NCI-H128 (cell line): ENCODE measurements at regions not wholly inside any gene's neighbourhood (a gene's known extent, or its start where the extent isn't known, plus 50 kb on each side); places are given as distances from the start of the nearest gene placed in this dataset.
"Not testable (repeated sequence)": the region's sequence is repeated elsewhere in the genome, so short reads cannot be mapped to it uniquely, and the experiment has no call there.

Source experiments
- DNase-seq: peaks from one replicate; lab custom pipeline; 2025; ENCODE audit not compliant: unreplicated experiment; lab: John Stamatoyannopoulos, UW

DNA sequence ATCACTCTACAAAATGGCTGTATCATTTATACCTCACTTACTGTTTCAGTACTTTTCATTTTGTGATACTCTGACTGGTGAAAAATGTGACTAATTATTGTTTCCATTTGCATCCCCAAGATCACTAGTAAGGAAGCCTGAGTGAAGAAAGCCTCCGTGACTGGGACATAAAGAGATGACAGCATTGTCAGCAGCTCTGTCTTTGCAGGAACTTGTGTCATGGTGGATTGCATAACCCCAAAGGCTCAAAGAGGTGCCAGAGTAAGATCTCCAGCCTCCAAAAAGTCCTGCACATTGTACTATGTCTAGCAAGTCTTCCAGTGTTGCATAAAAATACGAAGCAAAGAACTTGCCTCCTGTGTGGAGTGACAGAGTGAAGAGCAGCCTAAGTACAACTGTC, 187.5 kb upstream of the CRIM1 start:
- DNase-seq: no peak

DNA sequence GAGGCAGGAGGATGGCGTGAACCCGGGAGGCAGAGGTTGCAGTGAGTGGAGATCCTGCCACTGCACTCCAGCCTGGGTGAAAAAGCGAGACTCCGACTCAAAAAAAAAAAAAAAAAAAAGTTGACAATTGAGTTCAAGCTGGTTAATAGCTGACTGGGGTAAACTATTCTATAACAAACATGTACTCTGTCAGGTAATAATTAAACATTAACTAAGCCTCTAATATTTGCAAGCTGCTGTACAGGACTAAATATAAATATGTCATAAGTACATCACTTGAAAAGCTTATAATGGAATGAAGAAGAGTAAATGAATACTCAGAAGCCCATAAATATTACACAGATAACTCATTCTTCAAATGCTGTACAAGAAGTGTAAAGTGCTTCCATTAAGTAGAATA, 190.4 kb upstream of the CRIM1 start:
- no peak for DNase-seq

DNA sequence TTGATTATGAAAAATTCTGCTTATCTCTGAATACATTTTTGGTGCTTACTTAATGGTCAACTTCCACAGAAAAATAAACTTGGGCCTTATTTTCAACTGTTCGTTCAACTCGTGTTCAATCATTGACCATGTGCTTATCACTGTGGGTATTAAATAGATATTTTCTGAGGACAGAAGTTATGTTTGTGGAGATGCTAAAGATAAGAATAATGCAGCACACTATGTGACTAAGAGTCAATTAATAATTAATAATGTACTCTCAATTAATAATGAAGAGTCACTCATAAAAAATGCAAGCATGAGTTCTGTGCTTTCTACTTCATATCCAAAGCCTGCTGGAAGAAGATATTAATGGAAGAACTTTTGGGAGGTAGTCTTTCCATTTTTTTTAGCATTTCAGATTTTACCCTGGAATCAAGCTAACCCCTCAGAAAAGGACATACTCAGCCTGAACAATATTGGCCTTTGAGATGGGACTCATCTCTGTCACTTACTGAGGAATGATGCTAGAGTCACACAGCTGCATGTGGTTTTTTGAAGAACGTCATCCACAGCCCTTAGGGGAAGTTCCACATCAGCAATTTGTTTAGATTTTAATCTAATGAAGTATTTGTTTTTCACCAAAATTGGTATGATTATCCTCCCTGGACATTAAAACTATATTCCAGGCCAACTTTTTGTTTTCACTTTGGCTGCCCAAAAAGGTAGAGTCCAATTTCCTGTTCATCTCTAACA, 191.9 kb upstream of the CRIM1 start:
- no peak for DNase-seq

DNA sequence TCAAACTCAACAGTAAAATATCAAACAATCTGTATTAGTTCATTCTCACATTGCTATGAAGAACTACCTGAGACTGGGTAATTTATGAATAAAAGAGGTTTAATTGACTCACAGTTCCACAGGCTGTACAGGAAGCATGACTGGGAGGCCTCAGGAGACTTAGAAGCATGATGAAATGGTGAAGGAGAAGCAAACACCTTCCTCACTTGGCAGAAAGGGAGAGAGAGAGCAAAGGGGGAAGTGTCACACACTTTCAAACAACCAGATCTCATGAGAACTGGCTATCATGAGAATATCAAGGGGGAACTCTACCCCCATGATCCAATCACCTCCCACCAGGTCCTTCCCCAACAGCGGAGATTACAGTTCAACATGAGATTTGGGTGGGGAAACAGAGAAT, 198.5 kb upstream of the CRIM1 start:
- DNase-seq: not testable (repeated sequence)

DNA sequence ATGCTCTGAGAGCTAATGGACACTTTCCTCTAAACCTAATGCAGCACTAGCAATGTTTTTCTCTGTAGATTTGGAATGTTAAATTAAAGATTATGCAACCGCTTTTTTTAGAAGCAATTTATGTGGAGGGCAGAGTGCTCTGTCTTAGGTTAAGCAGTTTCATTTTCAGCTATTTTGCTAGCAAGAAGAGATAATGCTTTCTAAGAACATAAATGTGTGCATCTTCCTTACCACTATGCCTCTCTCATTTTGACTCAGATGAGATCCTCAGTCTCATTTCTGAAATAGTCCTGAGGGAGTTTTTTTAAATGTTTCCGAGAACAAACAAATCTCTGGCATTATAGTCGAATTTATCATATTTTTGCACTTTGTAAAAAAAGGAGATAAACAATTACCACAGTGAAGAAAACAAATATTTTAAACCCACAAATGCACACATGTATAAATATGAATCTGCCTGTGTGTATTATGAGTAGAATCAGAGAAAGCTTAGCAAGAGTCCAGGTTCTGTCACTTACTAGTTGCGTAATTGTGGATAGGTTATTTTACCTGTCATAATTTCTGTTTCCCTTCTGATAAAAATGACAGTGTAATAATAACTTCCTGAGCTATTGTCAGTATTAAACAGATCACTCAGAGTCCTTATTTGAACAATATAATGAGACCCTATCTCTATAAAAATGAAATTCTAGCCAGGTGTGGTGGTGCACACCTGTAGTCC, 207.7 kb upstream of the CRIM1 start:
- DNase-seq: no peak

DNA sequence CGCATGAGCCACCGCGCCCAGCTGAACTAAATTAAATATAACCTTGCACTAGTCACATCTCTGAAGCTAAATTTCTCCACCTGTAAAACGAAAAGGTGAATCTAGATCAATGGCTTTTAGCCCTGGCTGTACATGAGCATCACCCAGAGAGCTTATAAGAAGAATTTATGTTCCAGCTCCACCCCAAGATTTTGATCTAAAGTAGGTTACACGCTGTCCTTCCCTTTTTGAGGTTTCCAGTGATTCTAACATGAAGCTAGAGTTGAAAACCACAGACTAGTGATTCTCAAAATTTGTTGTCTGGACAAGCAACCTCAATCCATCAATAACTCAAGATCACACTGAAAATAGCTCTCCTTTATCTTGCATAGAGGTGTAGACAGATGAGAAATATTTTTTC, 208.8 kb upstream of the CRIM1 start:
- DNase-seq: no peak

DNA sequence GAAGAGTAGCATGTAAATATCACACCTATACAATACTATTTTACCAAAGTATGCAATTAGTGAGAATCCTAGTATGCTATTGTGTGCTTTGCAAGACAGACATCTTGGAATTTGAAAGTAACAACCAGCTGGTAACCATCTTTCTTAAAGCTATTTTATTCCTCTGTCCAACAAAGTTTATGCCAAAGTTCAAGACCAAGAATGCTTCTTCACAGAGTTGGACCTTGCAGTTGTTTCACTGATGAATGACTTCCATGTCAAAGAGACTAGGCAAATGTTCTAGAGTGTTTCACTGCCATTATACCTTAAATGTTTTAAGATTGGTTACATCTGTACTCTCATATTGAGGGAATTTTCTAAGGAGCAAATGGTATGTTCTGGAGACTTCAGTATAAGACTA, 215.2 kb upstream of the CRIM1 start:
- DNase-seq: no peak

DNA sequence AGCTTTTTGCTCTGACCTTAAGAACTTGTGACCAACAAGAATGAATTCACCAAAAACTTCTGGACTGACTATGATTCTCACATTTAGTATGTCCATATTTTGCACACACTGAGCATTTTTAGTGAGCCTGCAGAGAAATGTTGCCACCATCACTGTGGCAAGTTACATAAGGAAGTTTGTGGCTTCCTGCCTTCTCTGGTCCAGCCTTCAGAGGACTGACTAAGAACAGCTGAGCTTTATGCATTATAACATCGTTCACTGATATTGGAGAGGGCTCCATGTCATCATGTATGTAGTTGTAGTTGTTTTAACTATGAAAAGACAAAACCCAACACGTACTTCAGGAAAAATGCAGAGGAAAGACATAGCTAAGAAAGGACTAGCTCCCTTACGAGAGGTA, 218.0 kb upstream of the CRIM1 start:
- no peak for DNase-seq

DNA sequence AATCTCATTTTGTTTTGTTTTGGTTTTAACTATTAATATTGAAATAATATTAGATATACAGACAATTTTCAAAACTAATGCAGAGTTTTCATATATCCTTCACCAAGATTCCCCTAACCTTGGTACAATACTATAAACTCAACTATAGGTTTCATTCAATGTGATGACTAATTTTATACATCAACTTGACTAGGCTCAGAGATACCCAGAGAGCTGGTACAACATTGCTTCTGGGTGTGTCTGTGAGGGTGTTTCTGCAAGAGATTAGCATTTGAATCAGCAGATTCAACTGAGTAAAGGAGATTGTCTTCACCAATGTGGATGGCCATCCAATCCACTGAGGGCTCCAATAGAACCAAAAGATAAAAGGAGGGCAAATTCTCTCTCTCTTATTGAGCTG, 221.3 kb upstream of the CRIM1 start:
- DNase-seq: no peak

DNA sequence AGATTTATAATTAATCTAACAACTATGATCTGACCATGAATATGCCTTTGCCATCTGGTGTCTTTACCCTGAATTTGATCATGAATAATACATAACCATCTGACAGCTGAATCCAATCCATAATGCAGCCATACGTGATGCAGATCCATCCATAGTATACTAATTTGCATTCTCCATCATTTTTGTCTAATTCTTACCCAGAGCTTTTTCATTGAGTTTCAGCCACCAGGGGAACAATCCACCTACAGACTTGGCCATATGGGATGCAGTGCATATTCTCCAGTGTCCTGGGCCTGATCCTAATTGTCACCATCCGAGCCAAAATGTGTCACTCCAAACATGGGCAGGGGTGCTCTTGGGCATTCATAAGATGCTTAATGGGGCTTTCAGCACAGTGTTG, 227.2 kb upstream of the CRIM1 start:
- DNase-seq: no peak

DNA sequence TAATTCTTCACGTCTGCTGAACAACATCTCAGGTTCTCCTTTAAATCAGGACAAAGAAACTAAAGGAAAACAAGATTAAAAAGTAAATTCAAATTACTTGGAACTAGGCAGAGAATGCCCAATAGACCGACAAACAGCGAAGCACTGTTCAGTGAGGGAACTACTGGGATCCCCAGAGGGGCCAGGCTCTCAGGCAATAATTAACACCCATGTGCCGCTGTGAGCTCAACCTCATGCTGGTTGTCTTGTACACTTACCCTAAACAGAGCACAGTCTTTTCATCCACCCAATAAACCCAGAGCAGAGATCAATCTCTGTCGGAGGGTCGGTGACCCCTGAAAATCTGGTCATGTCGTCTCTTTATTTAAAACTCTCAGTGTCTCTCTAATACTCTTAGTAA, 229.9 kb upstream of the CRIM1 start:
- DNase-seq: no peak

DNA sequence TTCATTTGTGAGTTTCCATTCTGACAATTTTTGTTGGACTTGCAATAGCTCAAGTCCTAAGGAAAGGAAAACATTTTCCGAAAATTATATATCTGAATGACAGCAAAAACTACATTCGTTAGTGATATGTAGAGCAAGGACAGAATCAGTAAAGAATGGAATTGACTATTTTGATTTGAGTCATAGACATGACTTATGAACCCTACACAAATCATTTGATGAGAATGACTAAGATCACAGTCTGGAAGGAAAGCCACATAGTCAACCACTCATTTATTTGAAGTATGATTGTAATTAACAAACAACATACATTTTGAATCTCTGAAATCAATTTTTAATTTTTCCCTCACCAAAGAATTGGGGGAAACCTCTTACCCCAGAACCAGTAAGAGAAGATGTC, 231.6 kb upstream of the CRIM1 start:
- DNase-seq: no peak

DNA sequence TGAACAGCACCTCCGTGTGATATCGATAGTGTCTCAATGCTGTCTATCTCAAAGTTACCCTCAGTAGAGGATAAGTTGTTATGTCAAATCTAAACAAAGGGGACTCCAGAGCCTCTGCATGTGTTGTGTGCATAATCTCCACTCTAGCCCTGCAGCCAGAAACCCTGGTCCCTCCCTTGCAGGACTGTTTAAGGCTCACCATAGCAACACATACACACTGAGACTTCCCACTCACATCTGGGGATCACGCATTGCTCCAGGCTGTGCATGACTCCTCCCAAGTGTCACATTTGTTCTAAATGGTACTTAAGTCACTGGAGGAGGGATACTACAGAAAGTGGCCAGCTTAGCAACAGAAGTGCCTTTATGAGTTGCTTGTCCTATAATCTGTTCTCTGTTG, 258.6 kb upstream of the CRIM1 start:
- no peak for DNase-seq

DNA sequence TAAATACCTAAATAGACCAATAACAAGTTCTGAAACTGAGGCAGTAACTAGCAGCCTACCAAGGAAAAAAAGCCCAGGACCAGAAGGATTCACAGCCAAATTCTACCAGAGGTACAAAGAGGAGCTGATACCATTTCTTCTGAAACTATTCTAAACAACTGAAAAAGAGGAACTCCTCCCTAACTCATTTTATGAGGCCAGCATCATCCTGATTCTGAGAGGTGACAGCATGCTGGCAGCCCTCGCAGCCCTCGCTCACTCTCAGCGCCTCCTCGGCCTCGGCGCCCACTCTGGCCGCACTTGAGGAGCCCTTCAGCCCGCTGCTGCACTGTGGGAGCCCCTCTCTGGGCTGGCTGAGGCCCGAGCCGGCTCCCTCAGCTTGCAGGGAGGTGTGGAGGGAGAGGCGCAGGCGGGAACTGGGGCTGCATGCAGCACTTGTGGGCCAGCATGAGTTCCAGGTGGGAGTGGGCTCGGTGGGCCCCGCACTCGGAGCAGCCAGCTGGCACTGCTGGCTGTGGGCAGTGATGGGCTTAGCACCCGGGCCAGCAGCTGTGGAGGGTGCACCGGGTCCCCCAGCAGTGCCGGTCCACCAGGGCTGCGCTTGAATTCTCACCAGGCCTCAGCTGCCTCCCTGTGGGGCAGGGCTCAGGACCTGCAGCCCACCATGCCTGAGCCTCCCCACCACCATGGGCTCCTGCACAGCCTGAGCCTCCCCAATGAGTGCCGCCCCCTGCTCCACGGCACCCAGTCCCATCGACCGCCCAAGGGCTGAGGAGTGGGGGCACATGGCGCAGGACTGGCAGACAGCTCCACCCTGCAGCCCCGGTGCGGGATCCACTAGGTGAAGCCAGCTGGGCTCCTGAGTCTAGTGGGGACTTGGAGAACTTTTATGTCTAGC, 263.5 kb upstream of the CRIM1 start:
- DNase-seq: not testable (repeated sequence)

DNA sequence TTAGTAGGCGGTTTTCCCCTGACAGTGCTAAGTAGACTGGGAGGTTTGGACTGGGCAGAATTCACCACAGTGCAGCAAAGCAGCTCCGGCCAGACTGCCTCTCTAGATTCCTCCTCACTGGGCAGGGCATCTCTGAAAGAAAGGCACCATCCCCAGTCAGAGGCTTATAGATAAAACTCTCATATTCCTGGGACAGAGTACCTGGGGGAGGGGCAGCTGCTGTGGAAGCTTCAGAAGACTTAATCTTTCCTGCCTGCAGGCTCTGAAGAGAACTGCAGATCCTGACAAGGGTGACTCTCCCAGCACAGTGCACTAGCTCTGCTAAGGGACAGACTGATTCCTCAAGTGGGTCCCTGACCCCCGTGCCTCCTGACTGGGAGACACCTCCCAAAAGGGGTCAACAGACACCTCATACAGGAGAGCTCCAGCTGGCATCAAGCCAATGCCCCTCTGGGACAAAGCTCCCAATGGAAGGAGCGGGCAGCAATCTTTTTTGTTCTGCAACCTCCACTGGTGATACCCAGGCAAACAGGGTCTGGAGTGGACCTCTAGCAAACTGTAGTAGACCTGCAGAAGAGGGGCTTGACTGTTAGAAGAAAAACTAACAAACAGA, 266.8 kb upstream of the CRIM1 start:
- no peak for DNase-seq

DNA sequence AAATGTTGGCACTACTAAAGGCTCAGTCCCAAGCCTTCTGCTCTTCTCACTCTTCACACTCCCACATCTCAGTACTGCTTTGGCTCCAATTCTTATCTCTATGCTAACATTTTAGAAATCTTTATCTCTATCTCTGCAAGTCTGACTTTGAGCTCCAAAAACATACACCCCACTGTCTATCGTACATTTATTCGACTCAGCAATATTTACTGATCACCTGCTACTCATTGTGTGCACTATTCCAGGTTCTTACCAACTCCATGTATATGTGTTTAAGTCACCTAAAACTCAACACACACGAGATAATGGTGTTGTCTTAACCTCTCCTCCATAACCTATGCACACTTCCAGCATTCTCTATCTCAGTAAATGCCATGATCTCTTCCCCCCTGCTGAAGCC, 268.2 kb upstream of the CRIM1 start:
- no peak for DNase-seq

DNA sequence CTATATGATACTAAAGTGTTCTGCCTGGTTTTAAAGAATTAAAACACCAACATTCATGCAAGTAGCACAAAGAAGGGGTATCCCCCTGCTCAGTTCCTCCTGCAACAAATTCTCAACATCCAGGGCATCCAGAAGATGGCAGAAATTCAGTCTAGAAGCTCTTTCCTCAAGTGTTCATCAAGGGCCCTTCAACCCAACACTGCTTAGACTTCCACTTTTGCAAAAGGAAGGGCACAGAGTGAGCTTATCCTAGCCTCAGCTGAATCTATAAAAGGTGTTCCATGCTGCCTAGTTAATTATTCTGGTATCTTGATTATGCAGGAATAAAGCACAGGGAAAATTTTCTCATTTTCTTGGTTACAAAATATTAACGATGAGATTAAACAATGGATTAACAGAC, 275.8 kb upstream of the CRIM1 start:
- no peak for DNase-seq

DNA sequence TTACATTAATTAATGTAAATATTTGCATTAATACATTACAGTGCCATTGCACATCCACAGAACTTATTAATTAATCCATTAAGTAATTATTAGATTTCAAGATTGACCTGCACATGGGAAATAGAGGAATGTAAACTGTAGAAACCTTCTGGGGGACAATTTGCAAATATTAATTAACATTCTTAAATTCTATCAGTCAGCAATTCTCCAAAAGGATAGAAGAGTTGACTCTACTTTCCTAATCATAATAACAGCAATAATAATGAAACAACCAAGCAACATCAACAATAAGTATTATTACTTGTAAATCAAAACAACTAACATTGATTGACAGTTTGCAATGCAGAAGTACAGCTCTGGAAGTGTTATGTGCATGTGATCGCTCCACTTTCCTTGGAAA, 281.6 kb upstream of the CRIM1 start:
- DNase-seq: no peak

DNA sequence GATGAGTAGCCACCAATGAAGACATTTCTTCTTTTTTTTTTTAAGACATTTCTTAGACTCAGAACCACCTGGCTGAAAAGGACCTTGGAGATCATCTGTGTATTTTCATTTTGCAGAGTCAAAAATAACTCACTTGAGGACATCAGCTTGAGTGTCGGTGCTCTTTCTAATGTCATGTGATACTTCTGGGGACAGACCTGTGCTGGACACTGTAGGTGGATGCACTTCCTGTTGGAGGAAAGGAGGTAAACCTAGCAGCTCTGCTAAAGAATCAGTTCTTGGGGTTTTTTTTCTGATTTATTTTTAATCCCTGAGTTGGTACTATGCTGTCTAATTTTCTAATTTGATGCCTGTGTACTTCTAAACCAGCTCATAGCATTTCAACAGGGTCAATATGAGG, 283.9 kb upstream of the CRIM1 start:
- no peak for DNase-seq

DNA sequence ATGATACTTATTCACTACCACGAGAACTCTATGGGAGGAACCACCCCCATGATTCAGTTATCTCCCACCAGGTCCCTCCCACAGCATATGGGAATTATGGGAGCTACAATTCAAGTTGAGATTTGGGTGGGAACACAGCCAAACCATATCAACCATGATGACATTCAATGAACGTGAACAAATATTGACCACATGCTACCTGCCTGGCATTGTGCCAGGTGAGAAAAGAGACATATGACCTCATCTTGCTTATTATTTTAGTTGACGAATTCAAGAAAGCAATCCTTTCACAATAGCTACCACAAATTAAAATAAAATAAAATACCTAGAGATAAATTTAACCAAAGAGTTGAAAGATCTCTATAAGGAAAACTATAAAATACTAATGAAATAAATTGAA, 286.5 kb upstream of the CRIM1 start:
- DNase-seq: no peak

DNA sequence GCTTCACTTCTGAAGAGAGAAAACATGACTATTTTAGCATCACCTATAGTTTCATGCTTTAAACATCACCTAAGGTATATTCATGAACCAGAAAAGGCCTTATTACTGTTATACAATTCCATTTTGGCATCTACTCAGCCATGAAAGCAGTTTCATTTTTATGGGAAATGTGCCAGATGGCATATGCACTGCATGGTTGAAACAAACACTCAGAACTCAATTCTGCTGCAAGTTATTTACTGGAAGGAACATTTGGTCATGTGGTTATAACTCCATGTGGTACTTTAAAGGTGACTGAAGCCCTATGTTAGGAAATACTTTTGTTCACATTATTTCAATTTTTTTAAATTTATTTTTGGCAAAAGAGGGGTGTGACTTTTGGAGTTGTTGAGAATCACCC, 287.5 kb upstream of the CRIM1 start:
- no peak for DNase-seq

DNA sequence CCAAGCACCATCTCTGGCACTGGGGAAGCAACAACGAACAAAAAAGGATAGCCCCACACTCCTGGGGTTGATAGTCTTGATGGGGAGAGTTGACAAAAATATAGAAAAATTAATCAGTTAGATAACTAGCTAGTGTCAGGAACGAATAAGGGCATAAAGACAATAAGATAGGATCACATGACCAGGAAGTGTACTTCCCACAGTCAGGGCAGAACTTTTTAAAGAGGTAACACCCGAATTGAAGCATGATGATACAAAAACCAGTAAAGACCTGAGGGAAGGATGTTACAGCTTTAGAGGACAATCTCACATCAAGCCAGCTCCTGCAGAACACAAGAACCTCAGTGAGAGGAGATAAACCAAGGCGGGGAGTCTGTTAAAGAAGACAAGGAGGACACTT, 295.4 kb upstream of the CRIM1 start:
- DNase-seq: no peak
